ENCODE measurements at regions not wholly inside any gene's neighbourhood (a gene's known extent, or its start where the extent isn't known, plus 50 kb on each side); places are given as distances from the start of the nearest gene placed in this dataset.

DNA sequence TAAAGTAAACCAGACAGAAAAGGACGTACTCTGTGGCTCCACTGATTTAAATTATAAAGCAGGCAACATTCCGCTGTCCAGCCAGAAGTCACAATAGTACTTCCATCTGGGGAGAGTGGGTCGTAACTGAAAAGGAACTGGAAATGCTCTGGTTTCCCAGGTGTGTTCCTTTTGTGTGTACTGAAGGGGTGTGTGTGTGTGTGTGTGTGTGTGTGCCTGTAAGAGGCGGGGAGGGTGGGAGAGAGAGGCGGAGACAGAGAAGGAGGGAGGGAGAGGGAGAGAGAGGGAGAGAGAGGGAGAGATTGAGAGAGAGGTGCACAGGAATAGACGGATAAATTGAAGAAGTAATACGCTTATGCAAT is 178.4 kb upstream of the ZNF184 start:
- TF ChIP-seq TAF1 (IDR thresholded peaks at IDR 0.05; ENCODE audit: borderline replicate concordance, insufficient read depth, low read length) (no peak), POLR2AphosphoS5 (IDR thresholded peaks at IDR 0.05; ENCODE audit: low read depth, low read length) (no peak)
- TF ChIP-seq, protein P1, sequence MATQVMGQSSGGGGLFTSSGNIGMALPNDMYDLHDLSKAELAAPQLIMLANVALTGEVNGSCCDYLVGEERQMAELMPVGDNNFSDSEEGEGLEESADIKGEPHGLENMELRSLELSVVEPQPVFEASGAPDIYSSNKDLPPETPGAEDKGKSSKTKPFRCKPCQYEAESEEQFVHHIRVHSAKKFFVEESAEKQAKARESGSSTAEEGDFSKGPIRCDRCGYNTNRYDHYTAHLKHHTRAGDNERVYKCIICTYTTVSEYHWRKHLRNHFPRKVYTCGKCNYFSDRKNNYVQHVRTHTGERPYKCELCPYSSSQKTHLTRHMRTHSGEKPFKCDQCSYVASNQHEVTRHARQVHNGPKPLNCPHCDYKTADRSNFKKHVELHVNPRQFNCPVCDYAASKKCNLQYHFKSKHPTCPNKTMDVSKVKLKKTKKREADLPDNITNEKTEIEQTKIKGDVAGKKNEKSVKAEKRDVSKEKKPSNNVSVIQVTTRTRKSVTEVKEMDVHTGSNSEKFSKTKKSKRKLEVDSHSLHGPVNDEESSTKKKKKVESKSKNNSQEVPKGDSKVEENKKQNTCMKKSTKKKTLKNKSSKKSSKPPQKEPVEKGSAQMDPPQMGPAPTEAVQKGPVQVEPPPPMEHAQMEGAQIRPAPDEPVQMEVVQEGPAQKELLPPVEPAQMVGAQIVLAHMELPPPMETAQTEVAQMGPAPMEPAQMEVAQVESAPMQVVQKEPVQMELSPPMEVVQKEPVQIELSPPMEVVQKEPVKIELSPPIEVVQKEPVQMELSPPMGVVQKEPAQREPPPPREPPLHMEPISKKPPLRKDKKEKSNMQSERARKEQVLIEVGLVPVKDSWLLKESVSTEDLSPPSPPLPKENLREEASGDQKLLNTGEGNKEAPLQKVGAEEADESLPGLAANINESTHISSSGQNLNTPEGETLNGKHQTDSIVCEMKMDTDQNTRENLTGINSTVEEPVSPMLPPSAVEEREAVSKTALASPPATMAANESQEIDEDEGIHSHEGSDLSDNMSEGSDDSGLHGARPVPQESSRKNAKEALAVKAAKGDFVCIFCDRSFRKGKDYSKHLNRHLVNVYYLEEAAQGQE (IDR thresholded peaks at IDR 0.05; ENCODE audit: insufficient read depth in 1 of 2, low read depth in 2 of 2, low read length in 2 of 2): no peak
